ENCODE measurements at regions not wholly inside any gene's neighbourhood (a gene's known extent, or its start where the extent isn't known, plus 50 kb on each side); places are given as distances from the start of the nearest gene placed in this dataset.
"Not testable (repeated sequence)": the region's sequence is repeated elsewhere in the genome, so short reads cannot be mapped to it uniquely, and the experiment has no call there.

DNA sequence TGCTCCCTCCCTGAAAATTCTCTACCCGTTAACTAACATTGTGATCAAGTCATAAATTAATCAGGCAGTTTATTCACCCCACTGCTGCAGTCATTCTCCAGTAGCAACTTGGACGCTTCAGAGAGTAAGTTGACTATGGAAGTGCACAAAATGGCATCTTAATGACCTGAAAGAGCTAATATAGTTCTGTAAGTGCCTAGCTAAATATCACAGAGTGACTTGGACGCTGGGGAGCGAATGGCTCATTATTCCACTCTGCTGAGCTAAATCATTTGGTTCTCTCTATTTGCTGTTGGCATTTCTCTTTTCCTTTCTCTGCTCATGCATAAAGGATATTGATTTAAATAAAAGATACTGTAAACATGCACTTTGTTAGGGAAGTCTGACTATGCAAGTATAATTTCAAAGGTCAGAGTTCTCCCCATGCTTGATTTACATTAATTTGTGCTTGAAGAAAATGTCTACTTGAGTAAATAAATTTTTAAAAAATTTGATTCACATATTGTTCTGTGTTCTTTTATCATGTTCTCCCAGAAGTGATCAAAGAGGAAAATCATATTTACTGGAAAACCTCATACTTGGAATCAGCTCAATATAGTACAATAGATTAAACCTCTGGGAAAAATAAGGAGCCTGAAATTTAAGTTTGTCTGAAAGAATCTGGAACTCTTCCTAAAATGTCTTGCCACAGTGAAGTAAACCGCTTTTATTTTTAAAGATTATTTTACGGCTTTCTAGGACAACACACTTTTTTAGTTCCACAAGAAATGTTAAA, 169.5 kb upstream of the HAPLN1 start:
- no peak for DNase-seq

DNA sequence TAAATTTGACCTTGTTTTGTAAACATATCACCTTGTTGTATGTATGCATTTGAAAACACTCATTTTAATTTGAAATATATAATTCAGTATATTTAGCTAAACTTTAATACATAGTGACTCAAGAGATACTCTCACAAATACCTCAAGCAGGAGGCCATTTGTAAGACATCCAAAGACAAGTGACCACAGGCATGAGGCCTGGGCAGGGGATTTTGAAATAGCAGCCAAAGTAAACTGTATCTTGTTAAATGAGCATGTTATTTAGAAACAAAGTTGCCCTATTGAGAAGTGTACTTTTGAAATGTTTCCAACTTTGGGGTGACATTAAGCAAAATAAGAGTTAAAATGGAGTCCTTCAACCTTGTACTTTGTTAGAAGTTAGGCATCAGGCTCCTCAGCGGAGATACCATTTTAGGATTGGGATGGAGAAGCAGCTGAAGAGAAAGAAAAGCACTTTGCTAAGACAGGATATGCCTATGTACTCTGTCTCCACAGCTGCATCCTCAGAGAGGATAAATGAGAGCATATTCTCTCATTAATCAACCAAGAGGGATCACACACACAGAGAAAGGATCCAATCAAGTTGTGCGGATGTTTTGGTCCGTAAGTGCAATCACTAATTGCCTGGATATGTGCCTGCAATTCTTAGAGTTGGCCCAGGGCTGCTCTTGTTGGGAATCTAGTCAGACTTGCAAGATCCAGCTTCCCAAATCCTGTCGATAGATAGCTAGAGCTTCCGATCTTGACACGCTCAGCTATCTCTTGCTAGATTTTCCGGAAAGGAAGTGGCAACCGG, 157.5 kb upstream of the HAPLN1 start:
- no peak for DNase-seq

DNA sequence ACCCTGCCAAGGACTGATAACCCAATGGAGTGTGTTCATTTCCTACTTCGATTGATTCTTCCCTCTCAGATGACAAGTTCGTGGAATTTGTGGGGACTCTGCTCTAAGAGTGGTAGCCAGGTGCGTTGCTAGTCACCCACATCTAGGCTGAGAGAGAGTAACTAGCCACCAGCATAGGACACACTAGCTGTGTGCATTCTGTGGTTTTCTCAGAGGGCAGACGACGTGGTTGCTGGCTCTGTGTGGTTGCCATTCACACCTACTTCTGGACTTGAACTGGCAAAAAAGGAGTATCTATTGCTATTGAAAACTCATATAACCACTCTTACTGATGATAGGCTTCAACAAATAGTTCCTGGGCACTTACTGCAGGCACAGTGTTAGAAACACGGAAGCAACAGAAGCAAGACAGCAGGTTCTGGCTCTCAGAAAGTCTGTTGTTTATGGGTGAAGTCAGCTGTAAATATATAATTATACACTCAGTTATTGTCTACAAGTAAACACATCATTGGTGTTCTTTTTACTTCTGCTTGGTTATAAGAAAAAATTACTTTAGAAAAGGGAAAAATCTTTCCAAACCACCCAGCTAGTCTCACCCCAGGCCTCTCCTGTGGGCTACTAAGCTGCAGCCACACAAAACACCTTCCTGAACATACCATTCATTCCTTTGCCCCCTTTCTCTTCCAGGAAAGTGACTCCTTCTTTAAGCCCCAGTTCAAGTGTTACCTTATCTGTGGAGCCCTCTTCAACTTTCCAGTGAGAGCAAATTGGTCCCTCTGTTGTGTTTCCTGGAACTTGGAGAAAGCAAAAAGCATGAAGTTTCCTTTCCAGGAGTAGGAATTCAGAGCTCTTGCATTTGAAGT, 151.1 kb upstream of the HAPLN1 start:
- no peak for DNase-seq

DNA sequence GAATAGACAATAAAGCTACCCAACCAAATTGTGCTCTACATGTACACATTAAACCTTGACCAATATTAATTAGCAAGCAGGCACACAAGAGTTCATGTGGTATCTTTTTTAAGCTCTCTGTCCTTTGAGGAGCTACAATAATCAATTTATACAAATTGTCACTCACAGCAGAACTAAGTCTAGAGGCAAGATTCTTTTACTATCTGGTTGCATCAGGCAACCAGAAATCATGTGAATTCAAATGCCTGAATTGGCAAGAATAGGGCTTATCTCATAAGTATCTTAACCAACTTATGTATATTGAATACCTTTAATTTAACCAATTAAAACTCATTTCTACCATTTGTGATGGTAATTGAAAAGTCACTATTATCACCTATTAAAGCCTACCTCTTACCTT, 145.5 kb upstream of the HAPLN1 start:
- no peak for DNase-seq

DNA sequence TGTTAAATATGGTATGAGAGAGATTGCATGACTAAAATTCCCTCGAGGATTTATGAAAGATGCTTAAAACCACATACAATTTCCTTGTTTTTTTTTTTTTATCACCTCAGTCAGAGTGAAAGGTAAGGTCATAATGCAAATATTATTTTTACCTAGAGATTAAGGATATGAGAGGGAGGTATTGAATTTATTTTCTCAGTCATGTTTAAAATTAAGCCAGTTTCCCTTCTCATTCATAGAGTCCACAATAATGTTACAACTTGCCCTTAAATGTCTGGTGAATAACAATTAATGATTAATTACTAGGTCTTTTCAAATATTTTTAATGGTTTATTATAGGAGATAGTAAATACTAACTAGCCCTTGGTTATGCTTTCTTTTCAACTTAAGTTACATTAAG, 144.9 kb upstream of the HAPLN1 start:
- no peak for DNase-seq

DNA sequence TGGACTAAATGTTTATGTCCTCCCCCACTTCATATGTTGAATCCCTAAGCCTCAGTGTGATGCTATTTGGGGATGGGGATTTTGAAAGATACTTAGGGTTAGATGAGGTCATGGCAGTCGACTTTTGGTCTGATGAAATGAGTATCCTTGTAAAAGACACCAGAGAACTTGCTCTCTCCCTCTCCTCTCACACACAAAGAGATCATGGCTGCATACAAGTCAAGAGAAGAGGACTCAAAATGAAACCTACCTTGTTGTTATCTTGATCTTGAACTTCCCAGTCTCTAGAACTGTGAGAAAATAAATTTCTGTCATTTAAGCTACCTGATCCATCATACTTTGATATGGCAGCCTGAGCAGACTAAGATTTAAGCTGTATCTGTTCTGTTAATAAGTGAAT, 144.0 kb upstream of the HAPLN1 start:
- DNase-seq: no peak

DNA sequence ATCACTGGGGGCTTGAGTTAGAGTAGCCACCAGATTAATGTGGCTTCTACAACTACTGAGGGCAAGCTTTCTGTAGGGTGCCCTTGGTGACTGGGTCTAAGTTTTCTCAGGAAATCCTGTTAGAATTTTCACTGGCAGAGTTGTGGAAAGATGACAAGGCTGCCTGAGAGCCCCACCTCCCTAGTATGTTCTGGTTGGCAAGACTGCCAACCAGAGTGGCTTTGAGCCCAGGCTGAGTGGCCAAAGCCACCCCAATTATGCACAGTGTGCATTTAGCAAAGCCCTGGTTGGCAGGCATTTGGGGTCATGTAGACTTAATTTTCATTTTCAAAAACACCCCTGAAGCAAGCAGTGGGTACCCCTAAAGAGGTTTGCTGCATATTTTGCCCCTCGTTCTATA, 136.7 kb upstream of the HAPLN1 start:
- no peak for DNase-seq

DNA sequence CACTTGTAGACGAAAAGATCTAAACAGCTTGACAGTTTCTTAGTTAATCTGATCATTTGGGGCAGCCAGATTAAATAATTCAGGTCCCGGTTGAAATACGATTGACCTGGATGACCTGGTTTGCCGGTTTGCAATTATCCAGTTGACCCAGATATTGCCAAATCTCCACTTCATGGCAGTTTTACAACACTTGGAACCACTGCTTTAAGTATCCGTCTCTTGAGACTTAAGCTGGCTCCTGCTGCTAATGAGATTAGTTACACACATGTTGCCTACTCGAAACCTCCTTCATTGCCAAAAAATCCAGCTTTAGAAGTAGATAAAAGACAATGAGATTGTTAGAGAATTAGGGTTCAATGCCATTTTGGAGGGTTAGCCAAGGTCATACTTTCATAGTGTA, 136.2 kb upstream of the HAPLN1 start:
- DNase-seq: no peak

DNA sequence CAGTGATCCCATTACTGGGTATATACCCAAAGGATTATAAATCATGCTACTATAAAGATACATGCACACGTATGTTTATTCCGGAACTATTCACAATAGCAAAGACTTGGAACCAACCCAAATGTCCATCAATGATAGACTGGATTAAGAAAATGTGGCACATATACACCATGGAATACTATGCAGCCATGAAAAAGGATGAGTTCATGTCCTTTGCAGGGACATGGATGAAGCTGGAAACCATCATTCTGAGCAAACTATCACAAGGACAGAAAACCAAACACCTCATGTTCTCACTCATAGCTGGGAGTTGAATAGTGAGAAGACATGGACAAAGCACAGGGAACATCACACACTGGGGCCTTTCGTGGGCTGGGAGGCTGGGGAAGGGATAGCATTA, 129.8 kb upstream of the HAPLN1 start:
- DNase-seq: not testable (repeated sequence)

DNA sequence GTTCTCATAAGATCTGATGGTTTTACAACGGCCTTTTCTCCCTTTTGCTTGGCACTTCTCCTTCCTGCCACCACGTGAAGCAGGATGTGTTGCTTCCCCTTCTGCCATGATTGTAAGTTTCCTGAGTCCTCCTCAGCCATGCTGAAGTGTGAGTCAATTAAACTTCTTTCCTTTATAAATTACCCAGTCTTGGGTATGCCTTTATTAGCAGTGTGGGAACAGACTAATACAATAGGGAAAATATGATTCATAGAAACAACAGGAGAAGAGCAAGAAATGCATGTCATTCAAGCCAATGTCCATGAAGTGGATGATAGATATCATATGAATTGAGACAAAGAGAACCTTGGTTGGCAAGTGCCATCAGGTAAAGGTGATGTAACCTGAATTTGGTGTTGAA, 128.3 kb upstream of the HAPLN1 start:
- no peak for DNase-seq

DNA sequence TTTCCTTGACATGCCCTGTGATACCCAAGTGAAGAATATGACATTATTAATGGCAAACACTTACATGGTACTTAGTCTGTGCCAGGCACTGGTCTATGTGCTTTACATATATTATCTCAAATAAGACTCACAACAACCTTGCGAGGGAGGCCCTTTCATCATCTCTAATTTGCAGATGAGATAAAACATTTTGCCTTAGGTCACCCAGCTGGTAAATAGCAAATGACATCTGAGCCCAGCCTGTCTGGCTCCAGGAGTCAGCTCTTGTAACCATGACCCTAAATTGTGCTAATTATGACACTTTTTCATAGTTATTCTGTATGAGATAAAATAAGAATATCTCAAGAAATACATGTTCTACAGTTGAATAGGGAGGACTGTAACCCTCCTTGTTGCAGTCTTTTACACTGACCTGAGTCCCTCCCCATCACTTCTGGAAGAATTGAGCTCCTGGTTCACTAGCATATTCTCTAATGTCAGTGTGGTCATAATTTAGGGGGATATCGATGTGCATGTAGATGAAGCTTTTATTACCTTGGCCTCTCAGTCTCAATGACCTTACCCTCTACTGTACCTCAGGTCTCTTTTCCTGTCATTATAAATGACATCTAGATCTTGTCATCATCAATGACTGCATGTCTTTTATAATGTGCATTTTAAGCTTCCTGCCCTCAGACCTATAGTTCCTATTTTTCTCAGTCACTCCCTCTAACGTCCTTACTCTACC, 126.1 kb upstream of the HAPLN1 start:
- DNase-seq: no peak

DNA sequence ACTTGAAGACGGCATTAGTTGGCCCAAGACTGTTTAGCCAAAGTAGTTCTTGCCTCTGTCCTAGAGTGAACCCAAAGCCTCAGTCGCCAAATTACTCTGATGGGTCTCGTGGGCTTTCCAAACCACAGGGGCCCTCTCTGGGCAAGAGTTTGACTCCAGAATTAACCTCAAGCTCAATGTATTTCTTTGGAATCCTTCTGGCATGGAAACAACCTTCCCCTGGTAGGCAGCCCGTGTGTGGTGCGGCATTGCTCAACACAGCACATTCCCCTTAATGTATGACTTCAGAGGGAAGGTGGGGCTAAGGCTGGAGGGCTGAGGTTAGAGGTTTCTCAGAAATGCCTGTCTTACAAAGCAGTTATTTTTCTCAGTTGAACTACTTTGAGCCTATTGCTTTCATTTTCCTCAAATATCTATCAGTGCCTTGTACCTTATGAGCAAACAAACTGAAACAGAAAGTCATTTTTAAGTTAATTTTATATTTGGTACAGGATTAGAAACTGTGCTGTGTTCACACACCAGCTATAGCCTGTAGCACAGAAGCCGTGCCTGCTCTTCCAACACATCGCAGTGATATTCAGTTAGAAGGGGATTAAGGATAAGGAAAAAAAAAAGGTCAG, 123.9 kb upstream of the HAPLN1 start:
- no peak for DNase-seq

DNA sequence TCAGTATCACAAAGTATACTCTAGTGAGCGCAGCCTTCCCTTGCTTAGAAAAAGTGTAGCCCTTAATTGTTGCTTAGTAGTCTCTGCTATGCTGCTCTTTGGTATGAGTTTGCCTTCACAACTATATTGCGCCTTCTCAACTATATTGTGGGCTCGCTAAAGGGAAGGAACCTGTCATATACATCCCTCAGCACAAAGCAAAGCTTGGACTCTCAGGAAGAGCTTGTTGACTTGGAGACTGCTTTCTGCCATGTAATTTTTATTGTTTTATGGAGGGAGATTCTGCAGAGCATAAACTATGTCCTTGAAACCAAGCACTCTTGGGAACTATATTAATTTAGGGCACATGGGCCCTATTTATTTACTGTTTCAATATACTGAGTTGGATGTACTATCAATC, 119.1 kb upstream of the HAPLN1 start:
- DNase-seq: no peak

DNA sequence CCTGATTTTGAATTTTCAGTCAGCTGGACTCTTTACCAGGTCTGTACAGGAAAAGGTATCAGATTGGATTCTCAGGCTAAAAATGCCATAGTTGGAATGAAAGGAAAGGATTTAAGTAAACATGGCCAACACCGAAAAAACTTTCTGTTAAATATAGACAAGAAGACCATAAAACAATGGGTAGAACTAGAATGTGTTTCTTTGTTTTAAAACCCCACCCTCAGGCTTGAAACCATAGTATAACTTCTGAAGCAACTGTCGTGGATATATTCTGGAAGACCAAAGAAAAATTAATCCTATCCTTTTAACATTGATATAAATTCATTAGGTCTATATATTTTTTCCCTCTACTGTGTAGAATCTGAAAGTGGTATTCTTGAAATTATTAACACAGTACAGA, 118.6 kb upstream of the HAPLN1 start:
- no peak for DNase-seq

DNA sequence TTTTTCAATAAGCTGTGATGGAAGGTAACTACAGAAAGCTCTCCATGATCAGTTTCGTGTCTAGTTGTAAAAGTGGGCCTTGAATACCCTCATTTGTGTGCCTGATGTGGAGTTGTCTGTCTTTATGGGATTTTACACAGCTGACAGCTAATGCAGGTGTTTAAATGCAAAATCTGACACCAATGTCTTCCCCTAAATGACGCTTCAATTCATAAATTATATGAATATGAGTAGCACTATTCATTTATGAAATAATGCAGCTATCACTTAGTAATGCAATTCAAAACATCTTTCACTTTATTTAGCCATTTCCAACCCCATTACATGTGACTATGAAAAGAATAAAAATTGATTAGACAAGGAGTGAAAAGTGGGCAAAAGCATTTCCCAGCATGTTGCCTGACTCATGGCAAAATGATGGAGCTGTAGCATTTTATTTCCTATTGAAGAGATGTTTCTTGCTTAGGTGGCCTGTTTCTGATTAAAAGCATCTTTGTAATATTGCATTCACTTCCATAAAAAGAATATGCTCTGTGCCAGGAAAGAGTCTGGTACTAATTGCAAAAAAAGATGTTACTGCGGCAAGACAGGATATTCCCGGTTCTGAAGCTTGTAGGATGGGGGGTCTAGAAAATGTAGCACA, 116.7 kb upstream of the HAPLN1 start:
- DNase-seq: no peak

DNA sequence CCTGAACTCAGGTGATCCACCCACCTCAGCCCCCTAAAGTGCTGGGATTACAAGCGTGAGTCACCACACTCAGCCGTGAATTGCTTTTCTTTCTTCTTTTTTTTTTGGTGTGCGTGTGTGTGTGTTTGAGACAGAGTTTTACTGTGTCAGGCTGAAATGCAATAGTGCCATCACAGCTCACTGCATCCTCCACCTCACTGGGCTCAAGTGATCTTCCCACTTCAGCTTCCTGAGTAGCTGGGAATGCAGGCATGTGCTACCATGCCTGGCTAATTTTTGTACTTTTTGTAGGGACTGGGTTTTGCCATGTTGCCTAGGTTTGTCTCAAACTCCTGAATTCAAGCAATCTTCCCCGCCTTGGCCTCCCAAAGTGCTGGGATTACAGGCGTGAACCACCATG, 113.7 kb upstream of the HAPLN1 start:
- no peak for DNase-seq

DNA sequence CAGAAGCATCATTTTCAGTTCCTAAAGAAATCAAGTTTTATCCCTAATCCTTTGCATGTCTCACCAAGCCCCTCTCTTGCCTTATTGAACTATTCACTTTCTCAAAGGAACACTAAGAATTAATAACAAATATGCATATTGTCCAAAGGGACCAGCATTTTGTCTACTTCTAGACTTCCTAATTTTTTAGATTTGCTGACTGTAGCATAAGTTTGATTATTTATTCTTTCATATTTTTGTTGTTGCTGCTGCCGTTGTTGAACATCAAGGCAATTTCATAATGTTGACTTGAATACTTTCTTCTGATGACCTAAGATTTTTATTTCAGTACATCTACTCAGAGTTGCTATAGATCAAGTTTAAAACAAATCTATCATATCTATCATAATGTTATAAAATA, 111.2 kb upstream of the HAPLN1 start:
- DNase-seq: no peak

DNA sequence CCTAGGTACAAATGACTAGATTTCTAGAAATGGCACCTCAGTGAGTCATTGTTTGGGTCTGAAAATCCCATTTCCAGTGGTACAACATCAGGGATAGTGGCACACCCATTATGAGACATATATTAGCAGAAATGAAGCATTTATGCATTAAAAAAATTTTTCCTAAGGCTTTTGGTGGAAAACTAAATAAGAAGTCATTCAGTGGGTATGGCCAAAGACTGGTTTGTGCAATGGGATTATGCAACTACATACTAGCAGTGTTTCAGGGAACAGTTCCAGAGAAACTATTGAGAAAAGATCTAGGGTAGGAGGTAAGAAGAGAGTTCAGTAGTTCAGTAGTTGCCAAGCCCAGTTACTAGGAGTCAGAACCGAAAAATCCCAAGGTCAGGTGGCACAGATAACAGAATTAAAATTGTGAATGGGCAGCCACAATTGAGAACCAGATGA, 106.5 kb upstream of the HAPLN1 start:
- no peak for DNase-seq

DNA sequence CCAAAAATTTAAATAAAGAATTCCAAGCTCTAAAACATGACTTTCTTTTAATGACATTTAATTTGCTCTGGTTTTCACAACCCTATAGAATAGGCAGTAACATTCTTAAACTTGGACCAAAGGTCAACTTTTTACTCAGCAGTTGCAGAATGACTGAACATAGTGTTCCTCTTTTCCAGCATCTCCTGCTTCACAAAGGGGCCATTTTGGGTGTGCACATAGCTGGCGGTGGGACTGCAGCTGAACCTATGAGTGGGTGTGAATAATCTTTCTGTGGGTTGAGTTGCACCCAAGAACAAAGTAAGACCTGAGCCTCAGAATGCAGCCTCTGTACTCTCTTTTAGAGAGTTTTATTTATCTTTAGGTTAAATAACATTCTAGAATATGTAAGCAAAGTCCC, 96.9 kb upstream of the HAPLN1 start:
- DNase-seq: no peak

DNA sequence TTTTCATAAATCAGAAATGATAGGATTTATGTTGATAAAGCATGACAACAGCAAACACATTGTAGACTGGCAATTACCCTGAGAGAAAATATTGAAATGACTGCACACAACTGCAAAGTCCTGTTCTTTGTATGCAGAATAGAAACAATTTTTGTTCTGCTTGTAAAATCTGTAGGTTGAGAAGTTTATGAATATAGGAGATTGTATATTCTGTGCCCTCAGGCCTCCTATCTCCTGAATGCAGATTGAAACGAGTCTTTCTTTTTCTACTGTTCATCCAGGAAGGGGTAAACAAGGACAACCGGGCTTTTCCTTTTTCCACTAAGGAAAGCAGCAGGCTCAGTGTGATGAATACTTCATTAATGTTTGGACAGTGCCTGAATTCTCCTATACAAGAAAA, 95.0 kb upstream of the HAPLN1 start:
- DNase-seq: no peak

DNA sequence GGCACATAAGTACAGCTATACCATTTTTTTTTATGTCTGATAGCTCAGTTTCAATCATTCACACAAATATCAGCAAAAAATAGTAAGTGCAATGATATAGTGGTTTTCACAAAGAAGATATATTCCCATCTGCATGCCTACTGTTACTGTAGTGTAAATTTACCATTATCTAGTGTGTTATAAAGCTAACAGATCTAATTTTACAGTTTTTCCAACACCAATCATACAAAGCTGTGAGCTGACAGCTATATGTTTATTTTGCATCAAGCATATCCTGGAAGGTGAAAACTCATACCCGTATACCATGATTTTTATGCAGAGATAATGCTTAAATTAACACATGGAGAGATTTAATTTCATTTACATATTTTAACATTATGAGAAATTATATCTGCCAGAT, 89.9 kb upstream of the HAPLN1 start:
- DNase-seq: no peak

DNA sequence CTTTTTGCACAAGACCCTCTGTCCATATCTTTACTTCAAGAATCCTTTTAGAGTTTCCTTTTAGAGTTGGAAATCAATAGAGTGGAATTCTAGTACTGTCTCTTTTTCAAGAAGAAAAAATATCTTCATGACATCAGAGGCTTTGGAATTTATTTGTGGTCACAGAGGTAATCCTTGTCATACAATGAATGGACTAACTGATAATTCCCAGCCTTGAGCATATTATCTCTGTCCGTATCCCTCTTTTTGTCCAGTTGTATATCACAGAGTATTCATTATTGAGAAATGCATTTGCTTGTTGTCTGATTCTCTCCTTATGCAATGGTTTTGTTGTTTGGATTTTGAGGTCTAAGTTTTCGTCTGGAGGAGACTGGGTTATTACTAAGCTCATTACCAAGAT, 82.0 kb upstream of the HAPLN1 start:
- DNase-seq: no peak

All from hippocampal formation (tissue), 2 donors.